Liver (tissue), 3 donors: ENCODE measurements at regions not wholly inside any gene's neighbourhood (a gene's known extent, or its start where the extent isn't known, plus 50 kb on each side); places are given as distances from the start of the nearest gene placed in this dataset.

Experiments
- EGR1 ChIP-seq, 2 donors: IDR thresholded peaks; 2 replicates each; pipeline ENCODE4 v1.6.1; 2016 to 2018; ENCODE audit warnings: antibody characterized with exemption in 2 of 2, low read depth in 2 of 2
- NR2F2 ChIP-seq: IDR thresholded peaks from 2 replicates; pipeline ENCODE4 v1.6.1; 2016; ENCODE audit warnings: antibody characterized with exemption
- TAF1 ChIP-seq: conservative IDR thresholded peaks from 2 replicates; pipeline ENCODE4 v1.6.1; 2016; ENCODE audit warnings: antibody characterized with exemption, mild to moderate bottlenecking
- TF ChIP-seq, protein P1 (sequence below): fragments of 150-350 bp; IDR thresholded peaks from 2 replicates; pipeline ENCODE4 v1.5.1; 2017; ENCODE audit warnings: improper control_type of control experiment, low read depth, low read length; ENCODE audit not compliant: missing input control
- TF ChIP-seq, protein P2 (sequence below): IDR thresholded peaks from 2 replicates; pipeline ENCODE4 v1.6.1; 2016; ENCODE audit warnings: antibody characterized with exemption, mild to moderate bottlenecking
- TF ChIP-seq, protein P3 (sequence below): IDR thresholded peaks from 2 replicates; pipeline ENCODE4 v1.6.1; 2016; ENCODE audit warnings: antibody characterized with exemption
- donor health status: healthy.
- donor health status: healthy.

DNA sequence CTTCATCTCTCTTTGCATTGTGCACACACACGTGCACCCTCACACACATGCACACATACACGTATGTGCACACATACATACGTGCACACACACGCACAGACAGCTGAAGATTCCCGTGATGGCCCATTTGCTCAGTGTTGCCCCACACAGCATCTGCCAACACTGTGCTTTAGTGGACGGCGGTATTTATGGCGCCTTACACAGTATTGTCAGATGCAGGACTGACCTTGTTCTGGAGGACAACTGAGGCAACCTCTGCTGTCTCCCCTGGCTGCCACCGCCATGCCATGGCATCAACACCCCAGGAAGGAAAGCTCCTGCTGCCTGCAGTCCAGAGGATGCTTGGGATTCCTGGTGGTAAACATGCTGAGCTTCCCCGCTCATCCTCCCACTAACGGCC, 316.4 kb downstream of the TEX29 start:
- TF ChIP-seq TAF1 (no peak), NR2F2 (no peak), EGR1 (IDR thresholded peaks at IDR 0.05; ENCODE audit: low read depth in 2 of 2) (no peak)
- TF ChIP-seq, protein P1, sequence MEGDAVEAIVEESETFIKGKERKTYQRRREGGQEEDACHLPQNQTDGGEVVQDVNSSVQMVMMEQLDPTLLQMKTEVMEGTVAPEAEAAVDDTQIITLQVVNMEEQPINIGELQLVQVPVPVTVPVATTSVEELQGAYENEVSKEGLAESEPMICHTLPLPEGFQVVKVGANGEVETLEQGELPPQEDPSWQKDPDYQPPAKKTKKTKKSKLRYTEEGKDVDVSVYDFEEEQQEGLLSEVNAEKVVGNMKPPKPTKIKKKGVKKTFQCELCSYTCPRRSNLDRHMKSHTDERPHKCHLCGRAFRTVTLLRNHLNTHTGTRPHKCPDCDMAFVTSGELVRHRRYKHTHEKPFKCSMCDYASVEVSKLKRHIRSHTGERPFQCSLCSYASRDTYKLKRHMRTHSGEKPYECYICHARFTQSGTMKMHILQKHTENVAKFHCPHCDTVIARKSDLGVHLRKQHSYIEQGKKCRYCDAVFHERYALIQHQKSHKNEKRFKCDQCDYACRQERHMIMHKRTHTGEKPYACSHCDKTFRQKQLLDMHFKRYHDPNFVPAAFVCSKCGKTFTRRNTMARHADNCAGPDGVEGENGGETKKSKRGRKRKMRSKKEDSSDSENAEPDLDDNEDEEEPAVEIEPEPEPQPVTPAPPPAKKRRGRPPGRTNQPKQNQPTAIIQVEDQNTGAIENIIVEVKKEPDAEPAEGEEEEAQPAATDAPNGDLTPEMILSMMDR = no peak
- TF ChIP-seq, protein P2, sequence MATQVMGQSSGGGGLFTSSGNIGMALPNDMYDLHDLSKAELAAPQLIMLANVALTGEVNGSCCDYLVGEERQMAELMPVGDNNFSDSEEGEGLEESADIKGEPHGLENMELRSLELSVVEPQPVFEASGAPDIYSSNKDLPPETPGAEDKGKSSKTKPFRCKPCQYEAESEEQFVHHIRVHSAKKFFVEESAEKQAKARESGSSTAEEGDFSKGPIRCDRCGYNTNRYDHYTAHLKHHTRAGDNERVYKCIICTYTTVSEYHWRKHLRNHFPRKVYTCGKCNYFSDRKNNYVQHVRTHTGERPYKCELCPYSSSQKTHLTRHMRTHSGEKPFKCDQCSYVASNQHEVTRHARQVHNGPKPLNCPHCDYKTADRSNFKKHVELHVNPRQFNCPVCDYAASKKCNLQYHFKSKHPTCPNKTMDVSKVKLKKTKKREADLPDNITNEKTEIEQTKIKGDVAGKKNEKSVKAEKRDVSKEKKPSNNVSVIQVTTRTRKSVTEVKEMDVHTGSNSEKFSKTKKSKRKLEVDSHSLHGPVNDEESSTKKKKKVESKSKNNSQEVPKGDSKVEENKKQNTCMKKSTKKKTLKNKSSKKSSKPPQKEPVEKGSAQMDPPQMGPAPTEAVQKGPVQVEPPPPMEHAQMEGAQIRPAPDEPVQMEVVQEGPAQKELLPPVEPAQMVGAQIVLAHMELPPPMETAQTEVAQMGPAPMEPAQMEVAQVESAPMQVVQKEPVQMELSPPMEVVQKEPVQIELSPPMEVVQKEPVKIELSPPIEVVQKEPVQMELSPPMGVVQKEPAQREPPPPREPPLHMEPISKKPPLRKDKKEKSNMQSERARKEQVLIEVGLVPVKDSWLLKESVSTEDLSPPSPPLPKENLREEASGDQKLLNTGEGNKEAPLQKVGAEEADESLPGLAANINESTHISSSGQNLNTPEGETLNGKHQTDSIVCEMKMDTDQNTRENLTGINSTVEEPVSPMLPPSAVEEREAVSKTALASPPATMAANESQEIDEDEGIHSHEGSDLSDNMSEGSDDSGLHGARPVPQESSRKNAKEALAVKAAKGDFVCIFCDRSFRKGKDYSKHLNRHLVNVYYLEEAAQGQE = no peak
- TF ChIP-seq, protein P3, sequence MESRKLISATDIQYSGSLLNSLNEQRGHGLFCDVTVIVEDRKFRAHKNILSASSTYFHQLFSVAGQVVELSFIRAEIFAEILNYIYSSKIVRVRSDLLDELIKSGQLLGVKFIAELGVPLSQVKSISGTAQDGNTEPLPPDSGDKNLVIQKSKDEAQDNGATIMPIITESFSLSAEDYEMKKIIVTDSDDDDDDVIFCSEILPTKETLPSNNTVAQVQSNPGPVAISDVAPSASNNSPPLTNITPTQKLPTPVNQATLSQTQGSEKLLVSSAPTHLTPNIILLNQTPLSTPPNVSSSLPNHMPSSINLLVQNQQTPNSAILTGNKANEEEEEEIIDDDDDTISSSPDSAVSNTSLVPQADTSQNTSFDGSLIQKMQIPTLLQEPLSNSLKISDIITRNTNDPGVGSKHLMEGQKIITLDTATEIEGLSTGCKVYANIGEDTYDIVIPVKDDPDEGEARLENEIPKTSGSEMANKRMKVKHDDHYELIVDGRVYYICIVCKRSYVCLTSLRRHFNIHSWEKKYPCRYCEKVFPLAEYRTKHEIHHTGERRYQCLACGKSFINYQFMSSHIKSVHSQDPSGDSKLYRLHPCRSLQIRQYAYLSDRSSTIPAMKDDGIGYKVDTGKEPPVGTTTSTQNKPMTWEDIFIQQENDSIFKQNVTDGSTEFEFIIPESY = no peak
